KMS-11 (cell line): ENCODE measurements at regions not wholly inside any gene's neighbourhood (a gene's known extent, or its start where the extent isn't known, plus 50 kb on each side); places are given as distances from the start of the nearest gene placed in this dataset.

Source experiments
- H2AFZ ChIP-seq: fragments of 200-600 bp; sonication (generic); 2 replicates; pipeline ENCODE4 v1.6.1; 2016; ENCODE audit warnings: antibody characterized with exemption, mixed run types, low read depth
- H3K27ac ChIP-seq: fragments of 200-600 bp; sonication (generic); 2 replicates; pipeline ENCODE4 v1.6.1; 2016; ENCODE audit warnings: mild to moderate bottlenecking, mixed run types
- H3K27me3 ChIP-seq: fragments of 200-600 bp; sonication (generic); 2 replicates; pipeline ENCODE4 v1.6.1; 2017; ENCODE audit warnings: mild to moderate bottlenecking, low read depth, mixed run types, moderate library complexity; ENCODE audit not compliant: insufficient read depth
- H3K36me3 ChIP-seq: fragments of 200-600 bp; sonication (generic); 2 replicates; pipeline ENCODE4 v1.6.1; 2017; ENCODE audit warnings: mild to moderate bottlenecking, mixed run types; ENCODE audit not compliant: insufficient read depth
- H3K4me1 ChIP-seq: fragments of 200-600 bp; sonication (generic); 2 replicates; pipeline ENCODE4 v1.6.1; 2016; ENCODE audit warnings: mild to moderate bottlenecking, low read depth, mixed run types; ENCODE audit not compliant: poor library complexity, severe bottlenecking
- H3K4me2 ChIP-seq: fragments of 200-600 bp; sonication (generic); 2 replicates; pipeline ENCODE4 v1.7.0; 2016; ENCODE audit warnings: mild to moderate bottlenecking, mixed run types
- H3K4me3 ChIP-seq: fragments of 200-600 bp; sonication (generic); IDR thresholded peaks from 2 replicates; pipeline ENCODE4 v1.6.1; 2017; ENCODE audit warnings: low read depth, low read length, mixed read lengths; ENCODE audit not compliant: insufficient read depth
- H3K79me2 ChIP-seq: fragments of 200-600 bp; sonication (generic); 2 replicates; pipeline ENCODE4 v1.6.1; 2016; ENCODE audit warnings: low read depth, mixed run types; ENCODE audit not compliant: insufficient read depth
- H3K9ac ChIP-seq: fragments of 200-600 bp; sonication (generic); 2 replicates; pipeline ENCODE4 v1.6.1; 2016; ENCODE audit warnings: mild to moderate bottlenecking, mixed run types
- H4K20me1 ChIP-seq: fragments of 200-600 bp; sonication (generic); 2 replicates; pipeline ENCODE4 v1.6.1; 2016; ENCODE audit warnings: mild to moderate bottlenecking, mixed run types; ENCODE audit not compliant: insufficient read depth
- CTCF ChIP-seq: fragments of 200-600 bp; sonication (generic); conservative IDR thresholded peaks from 2 replicates; pipeline ENCODE4 v1.6.1; 2017; ENCODE audit warnings: low read depth, mild to moderate bottlenecking, antibody characterized with exemption, low read length, moderate library complexity, mixed read lengths

- Histone ChIP-seq H4K20me1 (no peaks in the 10 kb centered on the region), H3K27ac (no peak overlapping the region), H3K9ac (no peak overlapping the region), H3K4me2 (no peak overlapping the region), H3K27me3 (no peaks in the 10 kb centered on the region), H3K4me3 (no peak overlapping the region), H2AFZ (no peak overlapping the region), H3K4me1 (no peaks in the 10 kb centered on the region), H3K36me3 (no peaks in the 10 kb centered on the region), H3K79me2 (no peaks in the 10 kb centered on the region)
- no peak for TF ChIP-seq CTCF
Observed at GRCh38 chr19:29293736-29294342, 80.9 kb upstream of the UQCRFS1 start.

GRCh38 chr19:29294343-29294811, 81.4 kb upstream of the UQCRFS1 start:
- H3K4me2 ChIP-seq = no peak overlapping the region
- no peak overlapping the region for H3K27ac ChIP-seq
- no peak for TF ChIP-seq CTCF
- no peaks in the 10 kb centered on the region for H4K20me1 ChIP-seq
- no peaks in the 10 kb centered on the region for H3K4me1 ChIP-seq
- H3K4me3 ChIP-seq = no peak overlapping the region
- H2AFZ ChIP-seq = no peak overlapping the region
- H3K79me2 ChIP-seq = no peaks in the 10 kb centered on the region
- no peak overlapping the region for H3K9ac ChIP-seq
- no peaks in the 10 kb centered on the region for H3K27me3 ChIP-seq
- no peaks in the 10 kb centered on the region for H3K36me3 ChIP-seq

GRCh38 chr19:29295285-29295684, 82.3 kb upstream of the UQCRFS1 start:
- Histone ChIP-seq H3K4me3 (no peak overlapping the region), H3K79me2 (no peaks in the 10 kb centered on the region), H3K27ac (no peak overlapping the region), H3K27me3 (no peaks in the 10 kb centered on the region), H3K4me2 (no peak overlapping the region), H3K36me3 (no peaks in the 10 kb centered on the region), H2AFZ (no peak overlapping the region), H4K20me1 (no peaks in the 10 kb centered on the region), H3K9ac (no peak overlapping the region), H3K4me1 (no peaks in the 10 kb centered on the region)
- TF ChIP-seq CTCF = no peak

GRCh38 chr19:29297381-29297780, 84.4 kb upstream of the UQCRFS1 start:
- Histone ChIP-seq H3K27me3 (no peaks in the 10 kb centered on the region), H3K9ac (no peak overlapping the region), H3K4me3 (no peak overlapping the region), H3K4me2 (no peak overlapping the region), H4K20me1 (no peaks in the 10 kb centered on the region), H3K79me2 (no peaks in the 10 kb centered on the region), H3K36me3 (no peaks in the 10 kb centered on the region), H2AFZ (no peak overlapping the region), H3K27ac (no peak overlapping the region), H3K4me1 (no peaks in the 10 kb centered on the region)
- TF ChIP-seq CTCF = no peak
